PC-3 (cell line): ENCODE measurements at regions not wholly inside any gene's neighbourhood (a gene's known extent, or its start where the extent isn't known, plus 50 kb on each side); places are given as distances from the start of the nearest gene placed in this dataset.

Experiments
- CTCF ChIP-seq: fragments of 300-600 bp; sonication (generic); conservative IDR thresholded peaks from 2 replicates; pipeline ENCODE4 v1.5.1; 2017; ENCODE audit warnings: antibody characterized with exemption, low read depth, mild to moderate bottlenecking, low read length
- EZH2 ChIP-seq: fragments of 300-600 bp; sonication (generic); IDR thresholded peaks from one replicate; pipeline ENCODE4 v1.6.1; 2017; ENCODE audit warnings: antibody characterized with exemption, mild to moderate bottlenecking, low read length; ENCODE audit not compliant: unreplicated experiment
- EZH2phosphoT487 ChIP-seq: fragments of 300-600 bp; sonication (generic); IDR thresholded peaks from 2 replicates; pipeline ENCODE4 v1.6.1; 2018; ENCODE audit warnings: mild to moderate bottlenecking, antibody characterized with exemption, low read length, borderline replicate concordance

GRCh38 chr1:194104247-194104844 is 917.9 kb upstream of the B3GALT2 start:
- TF ChIP-seq EZH2 (no peak), CTCF (no peak), EZH2phosphoT487 (no peak)
